ENCODE measurements at regions not wholly inside any gene's neighbourhood (a gene's known extent, or its start where the extent isn't known, plus 50 kb on each side); places are given as distances from the start of the nearest gene placed in this dataset.

DNA sequence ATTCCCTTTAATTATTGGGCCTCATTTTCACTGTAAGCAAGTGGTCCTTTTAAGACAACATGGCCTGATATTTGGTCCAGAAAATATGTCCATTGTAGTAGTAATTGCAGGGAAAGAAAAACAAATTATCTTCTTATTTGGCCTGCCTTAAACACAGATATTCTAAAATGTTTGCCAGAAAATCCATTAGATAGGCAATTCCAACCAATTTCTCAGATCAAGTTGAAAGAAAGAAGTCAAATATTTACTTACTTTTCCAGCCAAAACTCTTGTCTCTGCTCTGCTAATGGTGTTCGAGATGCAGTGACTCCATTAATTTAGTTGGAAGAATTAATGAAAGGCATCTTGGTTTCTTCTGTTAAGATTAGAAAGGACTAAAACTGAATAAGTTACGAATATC lies 757.3 kb upstream of the IGFBP3 start:
- H3K4me2 ChIP-seq (ENCODE audit: low read length): no peak overlapping the region
- H4K12ac ChIP-seq (ENCODE audit: low read depth, low read length): no peak overlapping the region
- H3K18ac ChIP-seq (ENCODE audit: low read length): no peak overlapping the region
- H3K14ac ChIP-seq (ENCODE audit: low read length): no peak overlapping the region
- peaks cover 0 to 4% of the 10 kb centered on the region in 2 experiments for H3K4me1 ChIP-seq (ENCODE audit: control insufficient read depth in 1 of 2, insufficient read depth in 2 of 2, low read length in 2 of 2)
- no peaks in the 10 kb centered on the region for H3K79me2 ChIP-seq (ENCODE audit: control insufficient read depth, insufficient read depth, low read length, poor library complexity)
- no peak overlapping the region for H2AFZ ChIP-seq (ENCODE audit: insufficient read depth, low read length, poor library complexity)
- no peak overlapping the region for H4K91ac ChIP-seq (ENCODE audit: low read depth, low read length)
- H3K36me3 ChIP-seq (ENCODE audit: control insufficient read depth in 1 of 2, insufficient read depth in 2 of 2, low read length in 2 of 2): no peaks in the 10 kb centered on the region
- no CpG with 5 or more reads among the region's 2 CpGs for WGBS (ENCODE audit: extremely low coverage, insufficient coverage, insufficient read length)
- H2BK5ac ChIP-seq (ENCODE audit: low read depth, low read length, poor library complexity): no peak overlapping the region
- H2BK120ac ChIP-seq (ENCODE audit: insufficient read depth, low read length, poor library complexity): no peak overlapping the region
- H3K23ac ChIP-seq (ENCODE audit: low read length): no peak overlapping the region
- H4K8ac ChIP-seq (ENCODE audit: low read depth, low read length): no peak overlapping the region
- no peak overlapping the region for H3K4me3 ChIP-seq (ENCODE audit: low read depth, low read length)
- H3K9me3 ChIP-seq (ENCODE audit: insufficient read depth, low read depth, low read length): no peaks in the 10 kb centered on the region
- no peaks in the 10 kb centered on the region for H3K79me1 ChIP-seq (ENCODE audit: low read length)
- no peak overlapping the region for H3K9ac ChIP-seq (ENCODE audit: low read length)
- H2AK5ac ChIP-seq (ENCODE audit: low read length): no peak overlapping the region
- H3K27me3 ChIP-seq (ENCODE audit: insufficient read depth, low read length): no peaks in the 10 kb centered on the region
- no peak for DNase-seq
- no peak overlapping the region for H2BK12ac ChIP-seq (ENCODE audit: low read length)
- H3K27ac ChIP-seq (ENCODE audit: low read depth, low read length): no peak overlapping the region
- H3K4ac ChIP-seq (ENCODE audit: low read depth, low read length): no peak overlapping the region

DNA sequence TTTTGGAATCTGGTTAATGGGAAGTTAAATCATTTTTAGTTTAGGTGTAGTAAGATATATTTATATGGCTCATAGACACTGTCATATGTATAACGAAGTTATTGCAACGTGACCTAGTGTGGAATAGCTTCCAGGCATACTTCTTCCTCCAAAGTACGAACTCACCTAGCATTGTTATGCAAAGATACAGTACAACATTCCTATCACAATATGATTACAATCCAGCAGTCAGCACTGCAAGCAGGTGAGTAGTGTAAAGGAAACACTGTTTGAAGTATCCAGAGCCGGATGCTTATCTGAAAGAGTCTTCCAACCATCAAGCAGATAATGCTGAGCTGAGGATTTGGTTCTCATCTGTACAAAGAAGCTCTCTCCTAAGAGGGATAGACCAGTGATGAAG lies 754.4 kb upstream of the IGFBP3 start:
- Histone ChIP-seq H4K12ac (ENCODE audit: low read depth, low read length) (no peak overlapping the region), H3K9ac (ENCODE audit: low read length) (no peak overlapping the region), H4K8ac (ENCODE audit: low read depth, low read length) (no peak overlapping the region), H3K79me2 (ENCODE audit: control insufficient read depth, insufficient read depth, low read length, poor library complexity) (no peaks in the 10 kb centered on the region), H3K4me1 (ENCODE audit: control insufficient read depth in 1 of 2, insufficient read depth in 2 of 2, low read length in 2 of 2) (peaks cover 0 to under 1% of the 10 kb centered on the region in 2 experiments), H2BK5ac (ENCODE audit: low read depth, low read length, poor library complexity) (no peak overlapping the region), H2BK120ac (ENCODE audit: insufficient read depth, low read length, poor library complexity) (no peak overlapping the region), H3K4me2 (ENCODE audit: low read length) (no peak overlapping the region), H3K79me1 (ENCODE audit: low read length) (peaks cover 2% of the 10 kb centered on the region), H3K4ac (ENCODE audit: low read depth, low read length) (no peak overlapping the region), H3K18ac (ENCODE audit: low read length) (no peak overlapping the region), H4K91ac (ENCODE audit: low read depth, low read length) (no peak overlapping the region), H3K14ac (ENCODE audit: low read length) (no peak overlapping the region), H2AFZ (ENCODE audit: insufficient read depth, low read length, poor library complexity) (no peak overlapping the region), H3K36me3 (ENCODE audit: control insufficient read depth in 1 of 2, insufficient read depth in 2 of 2, low read length in 2 of 2) (peaks cover 0 to 1% of the 10 kb centered on the region in 2 experiments), H3K27ac (ENCODE audit: low read depth, low read length) (no peak overlapping the region), H3K27me3 (ENCODE audit: insufficient read depth, low read length) (no peaks in the 10 kb centered on the region), H3K4me3 (ENCODE audit: low read depth, low read length) (no peak overlapping the region), H3K23ac (ENCODE audit: low read length) (no peak overlapping the region), H2AK5ac (ENCODE audit: low read length) (no peak overlapping the region), H3K9me3 (ENCODE audit: insufficient read depth, low read depth, low read length) (no peaks in the 10 kb centered on the region), H2BK12ac (ENCODE audit: low read length) (no peak overlapping the region)
- peak; percentile 56 to 79 for DNase-seq
- no CpG with 5 or more reads among the region's 4 CpGs for WGBS (ENCODE audit: extremely low coverage, insufficient coverage, insufficient read length)

DNA sequence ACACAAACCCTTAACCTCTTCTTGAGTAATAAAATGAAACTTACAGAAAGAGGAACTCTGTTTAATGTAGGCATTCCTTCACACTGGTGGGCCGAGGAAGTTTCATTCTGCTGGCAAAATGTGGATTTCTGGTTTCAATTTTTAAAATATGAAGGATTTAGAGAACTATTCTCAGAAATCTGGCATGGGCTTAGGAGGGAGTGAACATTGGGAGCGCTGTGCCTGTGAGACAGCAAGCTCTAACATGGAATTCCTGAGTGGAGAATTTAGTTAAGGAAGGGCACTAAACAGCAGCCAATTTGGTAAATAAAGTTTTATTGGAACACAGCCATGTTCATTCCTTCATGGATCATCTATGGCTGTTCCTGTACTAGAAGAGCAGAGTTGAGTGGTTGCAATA lies 751.8 kb upstream of the IGFBP3 start:
- H3K27me3 ChIP-seq (ENCODE audit: insufficient read depth, low read length): no peaks in the 10 kb centered on the region
- no peak overlapping the region for H2BK120ac ChIP-seq (ENCODE audit: insufficient read depth, low read length, poor library complexity)
- no peaks in the 10 kb centered on the region for H3K9me3 ChIP-seq (ENCODE audit: insufficient read depth, low read depth, low read length)
- no peak for DNase-seq
- no peak overlapping the region for H4K91ac ChIP-seq (ENCODE audit: low read depth, low read length)
- H3K36me3 ChIP-seq (ENCODE audit: control insufficient read depth in 1 of 2, insufficient read depth in 2 of 2, low read length in 2 of 2): peaks cover 0 to 1% of the 10 kb centered on the region in 2 experiments
- no peak overlapping the region for H4K12ac ChIP-seq (ENCODE audit: low read depth, low read length)
- no peak overlapping the region for H3K4me3 ChIP-seq (ENCODE audit: low read depth, low read length)
- no peak overlapping the region for H2AK5ac ChIP-seq (ENCODE audit: low read length)
- no peak overlapping the region for H4K8ac ChIP-seq (ENCODE audit: low read depth, low read length)
- no peak overlapping the region for H3K18ac ChIP-seq (ENCODE audit: low read length)
- no peak overlapping the region for H2AFZ ChIP-seq (ENCODE audit: insufficient read depth, low read length, poor library complexity)
- peaks cover 2% of the 10 kb centered on the region for H3K79me1 ChIP-seq (ENCODE audit: low read length)
- H3K4me2 ChIP-seq (ENCODE audit: low read length): no peak overlapping the region
- peaks cover 0 to 2% of the 10 kb centered on the region in 2 experiments for H3K4me1 ChIP-seq (ENCODE audit: control insufficient read depth in 1 of 2, insufficient read depth in 2 of 2, low read length in 2 of 2)
- no peak overlapping the region for H2BK12ac ChIP-seq (ENCODE audit: low read length)
- no peak overlapping the region for H3K27ac ChIP-seq (ENCODE audit: low read depth, low read length)
- H3K79me2 ChIP-seq (ENCODE audit: control insufficient read depth, insufficient read depth, low read length, poor library complexity): no peaks in the 10 kb centered on the region
- H2BK5ac ChIP-seq (ENCODE audit: low read depth, low read length, poor library complexity): no peak overlapping the region
- H3K9ac ChIP-seq (ENCODE audit: low read length): no peak overlapping the region
- H3K23ac ChIP-seq (ENCODE audit: low read length): no peak overlapping the region
- H3K4ac ChIP-seq (ENCODE audit: low read depth, low read length): no peak overlapping the region
- H3K14ac ChIP-seq (ENCODE audit: low read length): no peak overlapping the region
- no CpG with 5 or more reads among the region's 2 CpGs for WGBS (ENCODE audit: extremely low coverage, insufficient coverage, insufficient read length)

DNA sequence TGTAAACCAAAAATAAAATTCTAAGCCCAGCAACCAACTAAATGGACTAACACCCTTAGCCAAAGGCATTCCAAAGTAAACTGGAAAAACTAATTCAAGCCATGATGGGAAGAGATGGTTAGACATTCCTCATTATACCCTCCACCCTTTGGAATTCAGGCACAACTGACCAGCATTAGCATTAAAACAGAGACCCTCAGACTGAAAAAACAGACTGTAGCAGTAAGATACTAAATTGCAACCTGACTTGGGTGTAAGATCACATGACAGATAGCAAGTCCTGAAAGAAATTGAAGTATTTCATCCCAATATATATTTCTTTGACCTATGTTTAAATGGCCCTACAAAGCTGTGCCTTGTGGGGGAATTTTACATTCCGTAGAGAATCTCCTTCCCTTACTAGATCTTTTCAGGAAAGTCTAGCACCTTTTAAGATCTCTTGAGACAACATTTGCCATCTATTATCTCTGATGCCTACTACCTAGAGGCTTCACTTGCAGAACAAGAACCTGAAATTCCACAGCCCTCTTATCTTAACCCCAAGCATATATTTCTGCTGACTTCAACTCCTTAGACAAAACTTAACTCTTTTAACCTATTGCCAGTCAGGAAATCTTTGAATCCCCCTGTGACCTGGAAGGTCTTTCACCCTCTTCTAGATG lies 750.2 kb upstream of the IGFBP3 start:
- H3K4me3 ChIP-seq (ENCODE audit: low read depth, low read length): no peak overlapping the region
- H3K27me3 ChIP-seq (ENCODE audit: insufficient read depth, low read length): no peaks in the 10 kb centered on the region
- H2BK120ac ChIP-seq (ENCODE audit: insufficient read depth, low read length, poor library complexity): no peak overlapping the region
- no peak overlapping the region for H2AFZ ChIP-seq (ENCODE audit: insufficient read depth, low read length, poor library complexity)
- no peaks in the 10 kb centered on the region for H3K79me2 ChIP-seq (ENCODE audit: control insufficient read depth, insufficient read depth, low read length, poor library complexity)
- no peak overlapping the region for H3K18ac ChIP-seq (ENCODE audit: low read length)
- H4K12ac ChIP-seq (ENCODE audit: low read depth, low read length): no peak overlapping the region
- DNase-seq: peak in 1 of 2 donors; percentile 41
- H3K23ac ChIP-seq (ENCODE audit: low read length): no peak overlapping the region
- no peak overlapping the region for H4K8ac ChIP-seq (ENCODE audit: low read depth, low read length)
- no peak overlapping the region for H4K91ac ChIP-seq (ENCODE audit: low read depth, low read length)
- no peak overlapping the region for H2BK12ac ChIP-seq (ENCODE audit: low read length)
- H3K14ac ChIP-seq (ENCODE audit: low read length): no peak overlapping the region
- peaks cover 2% of the 10 kb centered on the region for H3K79me1 ChIP-seq (ENCODE audit: low read length)
- peaks cover 0 to 2% of the 10 kb centered on the region in 2 experiments for H3K4me1 ChIP-seq (ENCODE audit: control insufficient read depth in 1 of 2, insufficient read depth in 2 of 2, low read length in 2 of 2)
- H2AK5ac ChIP-seq (ENCODE audit: low read length): no peak overlapping the region
- H3K9me3 ChIP-seq (ENCODE audit: insufficient read depth, low read depth, low read length): no peaks in the 10 kb centered on the region
- no peak overlapping the region for H3K9ac ChIP-seq (ENCODE audit: low read length)
- peak overlapping the region; percentile 14 for H3K27ac ChIP-seq (ENCODE audit: low read depth, low read length)
- no peak overlapping the region for H3K4ac ChIP-seq (ENCODE audit: low read depth, low read length)
- peaks cover 0 to 1% of the 10 kb centered on the region in 2 experiments for H3K36me3 ChIP-seq (ENCODE audit: control insufficient read depth in 1 of 2, insufficient read depth in 2 of 2, low read length in 2 of 2)
- H3K4me2 ChIP-seq (ENCODE audit: low read length): no peak overlapping the region
- WGBS (ENCODE audit: extremely low coverage, insufficient coverage, insufficient read length): no CpG with 5 or more reads among the region's 1 CpG
- no peak overlapping the region for H2BK5ac ChIP-seq (ENCODE audit: low read depth, low read length, poor library complexity)
